ENCODE measurements at regions not wholly inside any gene's neighbourhood (a gene's known extent, or its start where the extent isn't known, plus 50 kb on each side); places are given as distances from the start of the nearest gene placed in this dataset.

- no peak for DNase-seq
Measured at GRCh38 chr15:25051399-25052154, 96.8 kb downstream of the SNRPN start.

- no peak for DNase-seq
Measured at GRCh38 chr15:25052191-25052999, 97.6 kb downstream of the SNRPN start.

GRCh38 chr15:25053000-25053815 lies 98.4 kb downstream of the SNRPN start:
- DNase-seq: no peak

GRCh38 chr15:25054329-25054728 lies 99.5 kb downstream of the SNRPN start:
- no peak for DNase-seq

- no peak for DNase-seq
Measured at GRCh38 chr15:25054943-25055342, 100.2 kb downstream of the SNRPN start.

- no peak for DNase-seq
Measured at GRCh38 chr15:25055356-25056068, 100.7 kb downstream of the SNRPN start.

GRCh38 chr15:25056484-25057425 lies 102.0 kb downstream of the SNRPN start:
- DNase-seq: no peak

GRCh38 chr15:25057574-25057973 lies 102.8 kb downstream of the SNRPN start:
- DNase-seq: no peak

- no peak for DNase-seq
Measured at GRCh38 chr15:25058080-25058785, 103.4 kb downstream of the SNRPN start.

GRCh38 chr15:25059698-25060471 lies 105.1 kb downstream of the SNRPN start:
- DNase-seq: no peak

- DNase-seq: no peak
Measured at GRCh38 chr15:25060472-25060803, 105.7 kb downstream of the SNRPN start.

- no peak for DNase-seq
Measured at GRCh38 chr15:25060996-25061620, 106.3 kb downstream of the SNRPN start.

GRCh38 chr15:25061808-25062550 lies 107.2 kb downstream of the SNRPN start:
- DNase-seq: no peak

GRCh38 chr15:25062551-25063430 lies 108.0 kb downstream of the SNRPN start:
- no peak for DNase-seq

GRCh38 chr15:25065286-25065685 lies 110.5 kb downstream of the SNRPN start:
- DNase-seq: no peak

- DNase-seq: no peak
Measured at GRCh38 chr15:25065876-25066275, 111.1 kb downstream of the SNRPN start.

GRCh38 chr15:25066708-25067107 lies 111.9 kb downstream of the SNRPN start:
- no peak for DNase-seq
